Right lobe of liver (tissue), 6 donors: ENCODE measurements at regions not wholly inside any gene's neighbourhood (a gene's known extent, or its start where the extent isn't known, plus 50 kb on each side); places are given as distances from the start of the nearest gene placed in this dataset.

Source experiments
- ATAC-seq, 4 donors: fragments of 200-7000 bp; cut with Tn5 transposase; one replicate each; pipeline ENCODE4 v1.9.1; 2020; ENCODE audit warnings: mild to moderate bottlenecking in 4 of 4, moderate library complexity in 4 of 4
- DNase-seq, 3 donors: peaks; one replicate each; pipeline ENCODE4 v3.0.0-alpha.2; 2020
- H3K27ac ChIP-seq, 3 donors: fragments of 200-600 bp; one replicate each; pipeline ENCODE4 v1.8.0; 2022
- H3K27me3 ChIP-seq, 2 donors: fragments of 200-600 bp; one replicate each; pipeline ENCODE4 v1.8.0; 2022
- H3K36me3 ChIP-seq, 4 donors: fragments of 200-600 bp; sonication (generic) in 1 of 4; one replicate each; pipeline versions ENCODE4 v1.5.1 to v1.8.0; 2017 to 2022; ENCODE audit warnings: control low read depth in 1 of 4
- H3K4me1 ChIP-seq, 4 donors: fragments of 200-600 bp; sonication (generic) in 1 of 4; one replicate each; pipeline versions ENCODE4 v1.5.1 to v1.8.0; 2017 to 2022; ENCODE audit warnings: control low read depth in 1 of 4
- H3K4me3 ChIP-seq, 3 donors: fragments of 200-600 bp; one replicate each; pipeline ENCODE4 v1.8.0; 2022
- H3K9me3 ChIP-seq, 4 donors: fragments of 200-600 bp; sonication (generic) in 1 of 4; one replicate each; pipeline versions ENCODE4 v1.5.1 to v1.8.0; 2017 to 2022; ENCODE audit warnings: control low read depth in 1 of 4
- CTCF ChIP-seq, 4 donors: fragments of 200-600 bp in 3 of 4; fragments of 450-650 bp in 1 of 4; IDR thresholded peaks; one replicate each; pipeline versions ENCODE4 v1.5.1 to v1.8.0; 2016 to 2022; ENCODE audit warnings: antibody characterized with exemption in 4 of 4, mild to moderate bottlenecking in 2 of 4
- POLR2A ChIP-seq: fragments of 450-650 bp; IDR thresholded peaks from one replicate; pipeline ENCODE4 v1.6.1; 2017; ENCODE audit warnings: antibody characterized with exemption, mild to moderate bottlenecking
- WGBS: methylation state at CpG from one replicate; pipeline ENCODE4 v1.1.6; 2018; ENCODE audit warnings: low coverage, low lambda C conversion rate; ENCODE audit not compliant: insufficient coverage; ENCODE audit errors: missing lambda C conversion rate; 5-methylcytosine and 5-hydroxymethylcytosine counted together
- intact Hi-C, 2 donors: fragments of 100-400 bp; cut with DNase I; formaldehyde crosslinking; loops; one replicate each; pipeline versions ENCODE4 v1.11.2 to v1.14.1; 2022
- donor health status: DM: no; HTN: yes; CAD: no.
- donor health status: DM: no; HTN: no; CAD: no.
- donor health status: DM: no; HTN: no; CAD: no.
- donor health status: DM: no; HTN: yes; CAD: no.
- donor health status: DM: no; HTN: yes; CAD: no.

GRCh38 chr13:34452831-34453230 is 489.2 kb upstream of the NBEA start:
- DNase-seq: no peak
- TF ChIP-seq POLR2A (no peak), CTCF (IDR thresholded peaks at IDR 0.05) (no peak)
- Histone ChIP-seq H3K36me3 (no peaks in the 10 kb centered on the region), H3K27ac (no peak overlapping the region), H3K27me3 (no peaks in the 10 kb centered on the region), H3K9me3 (no peaks in the 10 kb centered on the region), H3K4me1 (no peaks in the 10 kb centered on the region), H3K4me3 (no peak overlapping the region)
- ATAC-seq: no peak
- intact Hi-C loops: no loop called here

GRCh38 chr13:34458756-34459715 is 483.0 kb upstream of the NBEA start:
- H3K36me3 ChIP-seq: no peaks in the 10 kb centered on the region
- ATAC-seq (no peak), DNase-seq (no peak)
- no peaks in the 10 kb centered on the region for H3K4me1 ChIP-seq
- intact Hi-C loops: no loop called here
- 29% methylated on average over 4 of the region's 4 CpGs for WGBS
- no peaks in the 10 kb centered on the region for H3K27me3 ChIP-seq
- H3K4me3 ChIP-seq: no peak overlapping the region
- no peak overlapping the region for H3K27ac ChIP-seq
- no peaks in the 10 kb centered on the region for H3K9me3 ChIP-seq
- no peak for TF ChIP-seq CTCF (IDR thresholded peaks at IDR 0.05)
- TF ChIP-seq POLR2A: no peak

GRCh38 chr13:34459856-34460255 is 482.2 kb upstream of the NBEA start:
- no peak overlapping the region for H3K27ac ChIP-seq
- no peaks in the 10 kb centered on the region for H3K27me3 ChIP-seq
- H3K9me3 ChIP-seq: no peaks in the 10 kb centered on the region
- WGBS: 19% methylated on average over 8 of the region's 8 CpGs
- TF ChIP-seq CTCF (IDR thresholded peaks at IDR 0.05) (no peak), POLR2A (no peak)
- H3K4me1 ChIP-seq: no peaks in the 10 kb centered on the region
- no peak overlapping the region for H3K4me3 ChIP-seq
- intact Hi-C loops: no loop called here
- ATAC-seq (peak in 1 of 4 donors; percentile 48), DNase-seq (no peak)
- no peaks in the 10 kb centered on the region for H3K36me3 ChIP-seq

GRCh38 chr13:34462843-34463242 is 479.2 kb upstream of the NBEA start:
- no peak overlapping the region for H3K27ac ChIP-seq
- intact Hi-C loops: no loop called here
- H3K9me3 ChIP-seq: no peaks in the 10 kb centered on the region
- H3K4me1 ChIP-seq: no peaks in the 10 kb centered on the region
- H3K4me3 ChIP-seq: no peak overlapping the region
- TF ChIP-seq POLR2A (no peak), CTCF (IDR thresholded peaks at IDR 0.05) (no peak)
- no peaks in the 10 kb centered on the region for H3K36me3 ChIP-seq
- ATAC-seq (no peak), DNase-seq (no peak)
- H3K27me3 ChIP-seq: no peaks in the 10 kb centered on the region
- WGBS: 34% methylated on average over 4 of the region's 4 CpGs
